ENCODE measurements at regions not wholly inside any gene's neighbourhood (a gene's known extent, or its start where the extent isn't known, plus 50 kb on each side); places are given as distances from the start of the nearest gene placed in this dataset.
"Not testable (repeated sequence)": the region's sequence is repeated elsewhere in the genome, so short reads cannot be mapped to it uniquely, and the experiment has no call there.

GRCh38 chr5:84445049-84445685 is 60.5 kb upstream of the EDIL3 start:
- no peak for DNase-seq (ENCODE audit: insufficient read length, low spot score)
- TF ChIP-seq CTCF (IDR thresholded peaks at IDR 0.05; ENCODE audit: insufficient read depth, missing control alignments), result no peak
- FAIRE-seq, result no peak

DNA sequence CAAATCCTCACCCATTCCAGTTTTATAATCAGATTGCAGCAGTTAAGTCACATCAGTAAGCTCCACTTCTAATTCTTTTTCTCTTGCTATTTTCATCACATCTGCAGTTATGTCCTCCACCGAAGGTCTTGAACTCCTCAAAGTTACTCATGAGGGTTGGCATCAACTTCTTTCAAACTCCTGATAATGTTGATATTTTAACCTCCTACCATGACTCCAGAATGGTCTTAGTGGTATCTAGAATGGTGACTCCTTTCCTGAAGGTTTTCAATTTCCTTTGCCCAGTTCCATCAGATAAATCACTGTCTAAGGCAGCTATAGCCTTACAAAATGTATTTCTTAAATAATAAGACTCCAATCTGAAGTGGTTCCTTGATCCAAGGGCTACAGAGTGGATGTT is 53.8 kb upstream of the EDIL3 start:
- FAIRE-seq (no peak), DNase-seq (ENCODE audit: insufficient read length, low spot score) (no peak)
- no peak for TF ChIP-seq CTCF (IDR thresholded peaks at IDR 0.05; ENCODE audit: insufficient read depth, missing control alignments)

DNA sequence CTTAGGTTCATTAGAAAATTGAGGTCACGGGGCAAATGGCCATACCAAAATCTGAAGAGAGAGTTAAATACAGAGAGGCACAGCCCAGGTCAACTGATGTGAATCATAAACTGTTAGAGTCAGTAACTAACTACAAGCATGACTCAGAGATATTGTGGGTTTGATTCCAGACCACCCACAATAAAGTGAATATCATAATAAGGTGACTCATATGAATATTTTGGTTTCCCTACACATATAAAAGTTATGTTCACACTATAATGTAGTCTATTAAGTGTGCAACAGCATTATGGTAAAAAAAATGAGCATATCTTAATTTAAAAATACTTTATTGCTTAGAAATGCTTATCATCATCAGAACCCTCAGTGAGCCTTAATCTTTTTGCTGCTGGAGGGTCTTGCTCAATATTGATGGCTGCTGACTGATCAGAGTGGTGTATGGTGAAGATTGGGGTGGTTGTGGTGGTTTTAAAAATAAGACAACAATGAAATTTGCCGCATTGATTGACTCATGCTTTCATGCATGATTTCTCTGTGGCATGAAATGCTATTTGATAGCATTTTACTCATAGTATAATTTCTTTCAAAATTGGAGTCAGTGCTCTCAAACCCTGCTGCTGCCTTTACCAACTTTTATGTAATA is 53.1 kb upstream of the EDIL3 start:
- TF ChIP-seq CTCF (IDR thresholded peaks at IDR 0.05; ENCODE audit: insufficient read depth, missing control alignments), result no peak
- DNase-seq (ENCODE audit: insufficient read length, low spot score) (no peak), FAIRE-seq (no peak)

- TF ChIP-seq CTCF (IDR thresholded peaks at IDR 0.05; ENCODE audit: insufficient read depth, missing control alignments), result no peak
- no peak for FAIRE-seq
- DNase-seq (ENCODE audit: insufficient read length, low spot score), result no peak
These were observed 52.2 kb upstream of the EDIL3 start for GRCh38 chr5:84436866-84437265.

- DNase-seq (ENCODE audit: insufficient read length, low spot score); FAIRE-seq: not testable (repeated sequence)
These were observed 51.2 kb upstream of the EDIL3 start for GRCh38 chr5:84435861-84436346.
